A673 (cell line): ENCODE measurements at regions not wholly inside any gene's neighbourhood (a gene's known extent, or its start where the extent isn't known, plus 50 kb on each side); places are given as distances from the start of the nearest gene placed in this dataset.

Source experiments
- CTCF ChIP-seq: fragments of 300-800, 200-600 bp; sonication (generic); conservative IDR thresholded peaks from 2 replicates; pipeline ENCODE4 v1.5.1; 2017; ENCODE audit warnings: low read depth, mild to moderate bottlenecking, antibody characterized with exemption, low read length, moderate library complexity, mixed read lengths
- EZH2 ChIP-seq: fragments of 200-600 bp; sonication (generic); IDR thresholded peaks from 2 replicates; pipeline ENCODE4 v1.6.1; 2017; ENCODE audit warnings: borderline replicate concordance, low read depth, mild to moderate bottlenecking, mixed read lengths, antibody characterized with exemption, low read length; ENCODE audit not compliant: poor library complexity, severe bottlenecking

- no peak for TF ChIP-seq EZH2
- TF ChIP-seq CTCF: no peak
Observed at GRCh38 chr6:134619077-134619476, 301.2 kb upstream of the SGK1 start.
